D721Med (cell line): ENCODE measurements at regions not wholly inside any gene's neighbourhood (a gene's known extent, or its start where the extent isn't known, plus 50 kb on each side); places are given as distances from the start of the nearest gene placed in this dataset.
"Not testable (repeated sequence)": the region's sequence is repeated elsewhere in the genome, so short reads cannot be mapped to it uniquely, and the experiment has no call there.

ENCODE experiments used
- DNase-seq: peaks from one replicate; pipeline ENCODE4 v3.0.0; 2011; ENCODE audit warnings: low spot score; ENCODE audit not compliant: insufficient read length
- FAIRE-seq: peaks from 2 replicates; lab custom pipeline; 2011; peaks lifted over from hg19 to GRCh38; lab: Jason Lieb, UNC
- TF ChIP-seq, protein P1 (sequence below): IDR thresholded peaks from 2 replicates; pipeline ENCODE4 v1.5.1; 2012; ENCODE audit warnings: mild to moderate bottlenecking, control low read depth; ENCODE audit not compliant: insufficient read depth; ENCODE audit errors: missing control alignments

DNA sequence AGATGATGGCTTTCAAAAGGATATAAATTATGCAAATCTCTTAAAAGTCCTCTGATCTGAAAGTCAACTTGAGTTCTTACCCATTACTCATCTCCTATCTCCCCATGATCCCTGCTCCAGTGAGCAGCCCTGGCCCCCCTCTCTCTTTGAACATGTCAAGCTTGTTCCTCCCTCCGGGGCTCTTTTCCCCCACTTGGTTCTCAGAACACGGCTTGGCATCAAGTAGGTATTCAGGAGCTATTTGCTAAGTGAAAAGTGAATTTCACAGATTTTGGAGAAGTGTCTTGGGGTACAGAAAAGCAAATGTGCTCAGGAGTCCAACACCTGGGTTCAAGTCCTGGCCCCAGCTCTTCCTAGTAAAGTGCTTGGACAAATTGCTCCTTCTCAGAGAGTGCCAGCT is 98.3 kb upstream of the CTBP2 start:
- DNase-seq = no peak
- TF ChIP-seq, protein P1, sequence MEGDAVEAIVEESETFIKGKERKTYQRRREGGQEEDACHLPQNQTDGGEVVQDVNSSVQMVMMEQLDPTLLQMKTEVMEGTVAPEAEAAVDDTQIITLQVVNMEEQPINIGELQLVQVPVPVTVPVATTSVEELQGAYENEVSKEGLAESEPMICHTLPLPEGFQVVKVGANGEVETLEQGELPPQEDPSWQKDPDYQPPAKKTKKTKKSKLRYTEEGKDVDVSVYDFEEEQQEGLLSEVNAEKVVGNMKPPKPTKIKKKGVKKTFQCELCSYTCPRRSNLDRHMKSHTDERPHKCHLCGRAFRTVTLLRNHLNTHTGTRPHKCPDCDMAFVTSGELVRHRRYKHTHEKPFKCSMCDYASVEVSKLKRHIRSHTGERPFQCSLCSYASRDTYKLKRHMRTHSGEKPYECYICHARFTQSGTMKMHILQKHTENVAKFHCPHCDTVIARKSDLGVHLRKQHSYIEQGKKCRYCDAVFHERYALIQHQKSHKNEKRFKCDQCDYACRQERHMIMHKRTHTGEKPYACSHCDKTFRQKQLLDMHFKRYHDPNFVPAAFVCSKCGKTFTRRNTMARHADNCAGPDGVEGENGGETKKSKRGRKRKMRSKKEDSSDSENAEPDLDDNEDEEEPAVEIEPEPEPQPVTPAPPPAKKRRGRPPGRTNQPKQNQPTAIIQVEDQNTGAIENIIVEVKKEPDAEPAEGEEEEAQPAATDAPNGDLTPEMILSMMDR = no peak
- FAIRE-seq = no peak

DNA sequence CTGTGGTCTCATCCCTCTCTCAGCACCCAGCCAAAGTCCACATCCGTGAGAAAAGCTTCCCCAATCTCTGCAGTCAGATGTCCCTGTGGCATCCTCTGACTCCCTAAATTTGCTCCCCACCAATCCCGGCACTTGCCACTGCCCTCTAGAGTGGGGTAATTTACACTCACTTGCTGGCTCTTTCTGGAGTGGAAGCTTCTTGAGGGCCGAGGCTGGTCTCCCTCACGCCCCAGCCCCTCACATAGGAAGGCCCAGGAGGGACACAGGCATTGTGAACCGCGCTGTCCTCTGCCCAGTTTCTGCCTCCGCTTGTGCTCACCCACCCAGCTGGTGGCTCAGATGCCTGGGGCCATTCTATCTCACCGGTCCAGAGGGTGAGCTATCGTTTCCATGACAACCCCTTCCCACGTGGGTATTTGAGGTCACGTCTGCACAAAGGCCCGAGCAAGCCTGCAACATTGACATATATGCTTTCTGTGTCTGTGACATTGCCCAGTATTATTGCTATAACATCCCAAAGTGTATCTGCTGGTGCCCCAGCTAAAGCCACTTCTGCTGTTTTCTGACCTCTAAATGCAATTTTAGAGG is 97.3 kb upstream of the CTBP2 start:
- no peak for FAIRE-seq
- DNase-seq = no peak
- TF ChIP-seq, protein P1 = no peak

DNA sequence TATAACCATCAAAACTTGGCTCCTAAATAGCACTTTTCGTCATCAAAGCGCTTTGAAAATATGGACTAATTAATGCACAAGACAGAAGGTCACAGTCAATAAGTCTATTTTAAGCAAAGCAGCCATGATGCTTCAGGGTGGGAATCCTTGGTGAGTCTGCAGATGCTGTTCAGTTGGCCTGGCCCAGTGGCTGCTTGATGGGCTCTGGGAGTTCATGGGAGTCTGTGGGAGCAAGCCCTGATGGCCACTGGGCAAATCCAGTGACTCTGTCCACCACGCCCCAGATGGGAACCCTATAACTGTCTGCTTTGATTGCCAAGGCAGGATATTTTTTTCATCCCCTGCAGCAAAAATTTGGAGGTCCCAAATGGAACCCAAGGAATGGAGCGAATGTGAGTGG is 95.7 kb upstream of the CTBP2 start:
- DNase-seq (no peak), FAIRE-seq (no peak)
- TF ChIP-seq, protein P1 = no peak

DNA sequence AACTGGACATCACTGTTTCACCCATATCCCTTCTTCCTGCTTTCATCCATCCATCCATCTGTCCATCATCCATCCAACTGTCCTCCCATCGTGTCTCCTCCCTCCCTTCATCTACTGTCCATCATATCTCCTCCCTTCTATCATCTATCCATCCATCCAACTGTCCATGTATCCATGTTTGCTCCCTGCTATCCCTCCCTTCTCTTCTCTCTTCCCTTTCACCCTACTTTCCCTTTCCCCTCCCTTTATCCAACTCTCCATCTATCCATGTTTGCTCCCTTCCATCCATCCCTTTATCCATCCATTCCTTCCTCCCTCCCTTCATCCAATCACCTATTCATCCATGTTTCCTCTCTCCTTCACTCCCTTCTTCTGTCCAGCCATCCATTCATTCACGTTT is 92.6 kb upstream of the CTBP2 start:
- TF ChIP-seq, protein P1 = no peak
- FAIRE-seq (no peak), DNase-seq (no peak)

- not testable (repeated sequence) for FAIRE-seq
Measured at GRCh38 chr10:125250834-125251233, 90.5 kb upstream of the CTBP2 start.

DNA sequence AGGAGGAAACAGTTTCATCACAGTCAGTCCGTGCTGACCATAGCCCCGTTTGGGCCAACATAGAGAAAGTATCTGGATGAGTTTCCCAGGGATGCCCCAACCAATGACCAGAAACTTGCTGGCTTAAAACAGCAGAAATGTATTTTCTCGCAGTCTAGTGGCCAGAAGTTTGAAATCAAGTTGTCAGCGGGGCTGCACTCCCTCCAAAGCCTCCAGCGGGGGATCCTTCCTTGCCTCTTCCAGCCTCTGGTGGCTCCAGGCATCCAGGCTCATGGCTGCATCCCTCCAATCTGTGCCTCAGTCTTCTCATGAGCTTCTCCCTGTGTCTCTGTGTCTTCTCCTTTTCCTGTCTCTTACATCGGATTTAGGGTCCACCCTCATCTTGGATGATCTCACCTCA is 89.6 kb upstream of the CTBP2 start:
- no peak for DNase-seq
- TF ChIP-seq, protein P1 = no peak
- no peak for FAIRE-seq

More at GRCh38 chr10:125250834-125251233, 90.5 kb upstream of the CTBP2 start:
- not testable (repeated sequence) for DNase-seq

DNA sequence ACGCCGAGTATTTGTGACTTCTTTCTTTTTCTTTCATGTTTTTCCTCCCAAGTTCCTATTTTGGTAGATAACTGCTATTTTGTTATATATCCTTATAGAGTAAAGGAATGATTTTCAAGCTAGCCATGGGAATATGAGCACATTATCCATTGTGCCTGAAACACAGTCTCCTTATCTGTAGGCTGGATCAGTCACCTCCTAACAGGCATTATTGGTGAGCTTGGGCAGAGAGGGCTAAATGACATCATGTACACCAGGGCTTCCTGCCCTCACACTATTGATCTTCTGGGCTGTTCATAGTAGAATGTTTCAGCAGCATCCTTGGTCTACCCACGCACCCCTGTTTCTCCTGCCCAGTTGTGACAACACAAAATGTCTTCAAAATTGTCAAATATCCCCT is 88.1 kb upstream of the CTBP2 start:
- no peak for FAIRE-seq
- TF ChIP-seq, protein P1 = no peak
- DNase-seq = no peak

- FAIRE-seq (no peak), DNase-seq (no peak)
- TF ChIP-seq, protein P1 = no peak
Measured at GRCh38 chr10:125247576-125247975, 87.2 kb upstream of the CTBP2 start.
